ENCODE measurements at regions not wholly inside any gene's neighbourhood (a gene's known extent, or its start where the extent isn't known, plus 50 kb on each side); places are given as distances from the start of the nearest gene placed in this dataset.

DNA sequence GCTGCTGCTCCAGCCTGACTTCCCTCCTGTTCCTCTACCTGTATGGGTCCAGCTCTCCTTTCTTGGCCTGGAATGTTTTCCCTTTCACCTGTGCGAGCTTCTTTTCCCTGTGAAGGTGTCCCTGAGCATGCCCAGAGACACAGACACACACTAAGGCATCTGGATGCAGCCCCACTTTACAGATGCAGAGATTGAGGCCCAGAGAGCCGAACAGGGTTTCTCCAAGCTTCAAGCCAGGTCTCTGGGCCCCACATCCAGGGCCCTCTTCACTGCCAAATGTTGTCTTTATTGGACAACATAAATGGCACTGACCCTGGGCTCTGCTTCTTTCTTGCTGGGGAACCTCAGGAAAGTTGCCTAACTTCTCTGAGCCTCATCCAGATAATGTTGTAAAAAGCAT, 561.6 kb downstream of the MIAT start:
- DNase-seq (ENCODE audit: low read depth in 2 of 2) = no peak

DNA sequence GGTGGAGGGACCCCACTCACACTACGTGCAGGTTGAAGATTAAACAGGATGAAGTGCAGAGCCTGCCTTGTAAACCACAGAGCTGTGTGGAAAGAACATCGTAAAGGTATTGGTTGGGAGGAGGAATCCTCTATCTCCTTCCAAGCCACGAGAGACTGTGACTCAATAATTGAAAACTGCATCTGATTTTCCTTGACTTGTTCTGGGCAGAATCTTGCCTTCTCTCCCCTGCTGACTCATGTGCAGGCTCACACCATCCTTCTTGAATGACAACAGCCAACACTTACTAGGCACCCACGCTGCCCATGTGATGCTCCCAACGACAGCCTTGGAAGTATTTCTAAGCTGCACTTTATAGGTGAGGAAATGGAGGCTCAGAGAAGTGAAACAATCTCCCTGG, 563.0 kb downstream of the MIAT start:
- no peak for DNase-seq (ENCODE audit: low read depth in 2 of 2)

DNA sequence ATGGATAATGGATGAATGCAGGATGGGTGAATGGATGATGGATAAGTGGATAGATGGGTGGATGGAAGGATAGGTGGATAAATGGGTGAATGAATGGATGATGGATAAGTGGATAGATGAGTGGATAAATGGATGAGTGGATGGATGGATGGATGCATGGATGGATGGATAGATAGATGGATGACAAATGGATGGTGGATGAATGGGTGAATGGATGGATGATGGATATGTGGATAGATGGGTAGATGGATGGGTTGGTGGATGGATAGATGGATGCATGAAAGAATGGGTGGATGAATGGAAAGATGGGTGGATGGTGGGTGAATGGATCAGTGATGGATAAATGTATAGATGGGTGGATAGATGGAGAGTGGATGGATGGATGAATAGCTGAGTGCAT, 564.8 kb downstream of the MIAT start:
- no peak for DNase-seq (ENCODE audit: low read depth in 2 of 2)

DNA sequence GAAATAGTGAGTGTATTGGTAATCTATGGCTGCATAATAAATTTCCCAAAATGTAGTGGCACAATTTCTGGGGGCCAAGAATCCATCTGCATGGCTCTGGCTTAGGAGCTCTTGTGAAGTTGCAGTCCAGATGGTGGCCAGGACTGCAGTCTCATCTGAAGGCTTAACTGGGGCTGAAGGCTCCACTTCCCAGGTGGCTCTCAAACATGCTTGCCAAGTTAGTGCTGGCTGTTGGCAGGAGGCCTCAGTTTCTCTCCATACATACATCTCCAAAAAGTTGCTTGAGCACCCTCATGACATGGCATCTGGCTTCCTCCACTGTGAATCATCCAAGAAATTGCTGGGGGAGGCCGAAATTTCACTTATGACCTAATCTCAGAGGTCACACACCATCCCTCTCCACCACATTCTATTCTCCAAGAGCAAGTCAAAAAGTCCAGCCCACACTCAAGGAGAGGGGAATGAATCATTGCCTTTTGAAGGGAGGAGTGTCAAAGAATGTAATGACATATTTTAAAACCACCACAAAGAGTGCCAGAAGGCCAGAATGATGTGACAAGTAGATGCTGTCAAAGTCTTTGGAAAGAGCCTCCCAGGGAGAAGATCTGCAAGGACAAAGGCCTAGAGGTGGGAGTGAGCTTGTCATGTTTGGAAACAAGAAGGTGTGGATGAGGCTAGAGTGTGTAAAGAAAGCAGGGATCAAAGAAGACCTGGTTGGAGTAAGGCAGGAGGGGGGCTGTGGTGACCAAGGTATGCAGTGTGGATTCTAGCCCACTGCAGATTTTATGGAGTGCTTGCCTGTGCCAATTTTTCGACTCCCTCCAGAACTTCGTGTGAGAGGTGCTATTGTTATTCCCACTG, 566.2 kb downstream of the MIAT start:
- no peak for DNase-seq (ENCODE audit: low read depth in 2 of 2)

DNA sequence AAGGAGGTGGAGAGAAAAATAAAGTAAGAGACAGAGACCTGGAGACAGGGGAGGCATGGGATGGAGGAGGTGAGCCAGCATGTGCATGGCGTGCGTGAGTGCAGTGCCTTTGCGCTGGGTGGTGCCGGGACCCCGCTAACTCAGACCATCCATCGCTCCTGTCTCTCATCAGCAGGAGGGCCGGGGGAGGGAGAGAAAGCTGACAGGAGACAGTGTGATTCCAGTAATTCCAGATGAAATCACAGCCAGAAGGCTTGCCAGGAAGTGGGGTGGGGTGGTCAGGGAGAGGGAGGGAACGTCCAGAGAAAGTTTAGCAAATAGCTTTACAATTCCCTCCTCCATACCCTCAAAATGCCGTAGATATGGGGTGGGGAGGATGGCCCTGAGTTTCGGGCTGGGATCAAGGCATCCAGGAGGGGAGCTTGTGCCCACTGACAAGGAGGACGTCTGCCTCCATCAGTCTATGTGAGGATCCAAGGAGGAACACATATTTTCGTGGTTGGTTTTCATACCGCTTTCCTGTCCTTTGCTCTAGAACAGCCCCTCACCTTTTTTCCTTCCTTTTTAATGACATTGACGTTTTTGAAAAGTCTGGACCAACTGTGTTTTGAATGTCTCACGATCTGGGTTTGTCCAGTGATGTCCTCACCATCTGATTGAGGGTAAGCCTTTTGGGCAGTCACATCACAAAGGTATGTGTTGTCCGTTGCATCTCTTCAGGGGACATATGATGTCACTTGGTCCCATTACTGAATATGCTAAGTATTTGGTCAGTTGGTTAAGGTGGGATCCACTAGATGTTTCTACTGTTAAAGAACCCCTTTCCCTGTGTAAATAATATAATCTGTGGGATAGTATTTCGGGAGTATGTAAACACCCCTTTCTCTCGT, 567.3 kb downstream of the MIAT start:
- DNase-seq (ENCODE audit: low read depth in 2 of 2) = no peak

DNA sequence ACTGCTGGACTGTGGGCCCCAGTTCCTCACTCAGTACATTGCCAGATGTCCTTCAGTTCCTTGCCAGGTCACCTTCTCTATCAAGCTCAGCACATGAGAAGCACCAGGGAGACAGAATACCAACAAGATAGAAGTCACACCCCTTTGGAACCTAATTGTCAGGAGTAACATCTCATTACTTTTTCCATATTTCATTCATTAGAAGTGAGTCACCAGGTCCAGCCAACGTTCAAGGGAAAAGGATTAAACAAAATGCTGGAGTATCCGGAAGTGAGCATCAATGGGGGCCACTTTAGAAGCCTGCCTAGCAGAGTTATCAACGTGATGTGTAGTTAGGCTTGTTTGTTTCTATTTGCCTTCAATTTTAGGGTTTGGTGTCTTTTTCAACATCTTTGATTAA, 569.3 kb downstream of the MIAT start:
- DNase-seq (ENCODE audit: low read depth in 2 of 2) = no peak

DNA sequence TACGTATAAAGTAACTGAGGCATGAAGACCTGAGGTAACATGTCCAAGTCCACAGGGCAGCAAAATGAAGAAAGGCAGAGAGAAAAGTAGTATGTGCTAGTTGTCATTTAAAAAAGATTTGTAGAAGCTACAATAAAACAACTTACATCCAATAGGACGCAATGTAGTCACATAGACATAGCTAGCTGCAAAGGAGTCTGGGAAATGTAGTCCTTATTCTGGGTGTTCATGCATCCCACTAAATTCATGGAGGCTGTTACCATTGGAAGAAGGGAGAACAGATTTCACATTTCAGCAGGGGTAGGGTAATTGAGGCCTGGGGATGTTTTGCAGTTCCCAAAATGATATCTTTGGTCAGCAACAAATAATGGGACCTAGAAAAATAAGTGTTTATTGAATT, 571.4 kb downstream of the MIAT start:
- no peak for DNase-seq (ENCODE audit: low read depth in 2 of 2)

DNA sequence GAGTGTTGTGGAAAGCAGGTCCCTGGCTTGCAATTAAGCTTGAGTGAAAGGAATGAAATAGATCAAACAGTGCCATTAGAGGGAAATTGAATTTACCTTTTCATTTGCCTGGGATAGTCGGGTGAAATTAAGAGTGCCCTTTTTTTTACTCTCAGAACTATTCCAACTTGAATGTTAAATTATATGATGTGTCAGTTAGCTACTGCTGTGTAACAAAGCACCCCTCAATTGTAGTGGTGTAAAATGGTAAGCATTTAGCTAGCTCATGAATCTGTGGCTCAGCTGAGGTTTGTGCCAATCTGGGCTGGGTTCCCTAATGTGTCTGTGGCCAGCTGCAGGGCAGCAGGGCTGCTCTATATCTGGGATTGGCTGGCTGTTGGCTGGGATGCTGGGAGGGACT, 571.4 kb downstream of the MN1 start:
- DNase-seq (ENCODE audit: low read depth in 2 of 2) = no peak

DNA sequence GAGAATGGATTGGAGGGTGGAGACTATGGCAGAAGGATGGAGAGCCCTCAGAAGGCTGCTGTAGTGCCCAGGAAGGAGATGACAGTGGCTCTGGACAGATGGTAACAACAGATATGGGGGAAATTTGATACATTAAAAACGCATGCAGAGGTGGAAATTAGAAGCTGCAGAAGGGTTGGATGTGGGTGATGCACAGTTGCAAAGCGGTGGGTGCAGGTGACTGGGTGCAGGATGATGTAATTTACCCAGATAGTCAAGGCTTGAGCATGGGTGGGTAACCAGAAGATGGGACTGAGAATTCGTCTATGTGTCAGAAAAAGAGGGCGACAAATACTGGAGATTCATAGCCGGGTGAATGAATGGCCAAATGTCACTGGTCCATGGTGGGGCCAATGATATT, 570.3 kb downstream of the MN1 start:
- no peak for DNase-seq (ENCODE audit: low read depth in 2 of 2)

DNA sequence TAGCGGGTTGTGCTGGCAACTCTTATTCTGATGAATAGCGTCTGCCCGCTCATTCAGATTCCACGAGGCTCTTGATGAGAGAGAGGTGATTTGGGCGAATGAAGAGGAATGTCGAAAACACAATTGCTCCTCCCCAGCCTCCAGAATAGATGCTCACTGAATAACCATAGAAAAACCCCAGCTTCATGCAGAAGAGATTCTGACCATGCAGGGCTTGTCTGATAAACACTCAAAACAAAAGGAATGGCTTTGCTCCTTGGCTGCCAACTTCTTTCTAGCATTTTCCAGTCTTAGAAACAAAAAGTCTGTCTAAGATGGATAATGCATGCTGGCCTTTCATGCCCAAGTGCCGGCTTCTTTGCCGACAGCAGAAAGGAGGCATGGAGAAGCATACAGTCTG, 569.5 kb downstream of the MN1 start:
- DNase-seq (ENCODE audit: low read depth in 2 of 2) = no peak

DNA sequence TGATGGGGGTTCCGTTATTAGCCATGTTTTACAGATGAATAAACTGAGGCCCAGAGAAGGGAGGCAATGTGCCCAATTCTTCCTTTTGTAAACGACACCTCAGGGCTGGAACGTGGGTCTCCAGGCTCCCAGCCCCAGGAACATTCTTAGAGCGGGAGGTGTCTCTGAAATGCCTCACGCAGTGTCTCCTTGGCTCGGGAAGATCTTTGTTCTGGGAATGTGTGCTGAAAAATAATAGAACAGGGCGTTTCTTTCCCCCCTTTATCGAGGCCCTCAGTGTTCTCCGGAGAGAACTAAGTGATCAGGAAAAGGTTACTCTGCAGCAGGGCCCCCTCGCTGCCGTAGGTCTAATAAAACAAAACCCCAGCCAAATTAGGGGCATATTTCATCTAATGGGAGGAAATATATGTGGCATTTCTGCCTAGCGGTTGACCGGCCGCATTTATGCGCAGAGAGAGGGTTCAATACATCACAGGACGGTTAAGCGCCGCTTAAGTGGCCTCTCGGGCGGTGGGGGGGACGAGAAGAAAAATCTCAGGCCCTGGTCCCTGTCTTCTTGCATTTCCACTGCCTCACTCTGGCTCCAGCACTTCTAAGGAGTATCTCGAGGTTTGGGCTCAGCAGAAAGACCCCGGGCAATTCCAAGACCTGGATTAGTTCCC, 564.3 kb downstream of the MN1 start:
- no peak for DNase-seq (ENCODE audit: low read depth in 2 of 2)

DNA sequence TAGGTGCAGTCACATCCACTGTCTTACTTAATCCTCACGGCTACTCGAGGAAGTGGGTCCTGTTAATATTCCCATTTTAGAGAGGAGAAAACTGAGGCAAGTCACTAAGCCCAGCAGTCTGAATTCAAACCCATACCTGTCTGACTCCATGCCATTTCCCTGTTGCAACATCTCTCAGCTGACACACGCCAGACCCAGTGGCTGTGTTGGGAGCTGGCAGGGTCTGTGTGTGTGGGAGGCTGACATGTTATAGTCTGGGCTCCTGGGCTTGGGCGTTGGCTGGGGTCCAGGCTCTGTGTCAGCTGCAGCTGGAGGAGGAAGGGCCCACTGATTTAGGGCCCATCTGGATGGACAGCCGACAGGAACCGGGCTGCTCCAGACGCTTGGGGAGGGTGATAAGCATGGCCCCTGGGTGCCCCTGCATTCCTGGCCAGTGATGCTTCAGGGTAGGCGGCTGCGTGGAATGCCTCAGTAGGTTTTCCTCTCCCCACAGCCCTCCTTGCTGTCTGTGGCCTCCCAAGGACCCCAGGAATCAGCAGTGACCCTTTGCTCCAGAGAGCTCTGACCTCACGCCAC, 562.5 kb downstream of the MN1 start:
- no peak for DNase-seq (ENCODE audit: low read depth in 2 of 2)

DNA sequence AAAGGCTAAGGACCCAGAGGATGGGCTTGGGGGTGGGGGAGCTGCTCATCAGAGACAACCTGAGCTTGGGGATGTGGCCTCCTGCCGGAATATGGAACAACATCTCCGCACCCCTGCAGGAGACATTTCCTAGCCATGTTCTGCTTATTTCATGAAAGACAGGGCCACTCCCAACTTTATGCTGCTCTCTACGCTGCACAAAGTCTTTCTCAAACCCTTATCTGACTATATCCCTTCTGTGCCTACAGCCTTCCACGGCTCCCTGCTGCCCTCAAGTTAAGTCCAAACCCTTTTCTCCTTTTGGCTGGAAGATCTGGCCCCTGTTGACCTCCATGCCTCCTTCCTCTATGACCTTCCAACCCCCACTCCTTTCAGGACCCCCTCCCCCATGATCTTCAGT, 562.0 kb downstream of the MN1 start:
- DNase-seq (ENCODE audit: low read depth in 2 of 2) = no peak

DNA sequence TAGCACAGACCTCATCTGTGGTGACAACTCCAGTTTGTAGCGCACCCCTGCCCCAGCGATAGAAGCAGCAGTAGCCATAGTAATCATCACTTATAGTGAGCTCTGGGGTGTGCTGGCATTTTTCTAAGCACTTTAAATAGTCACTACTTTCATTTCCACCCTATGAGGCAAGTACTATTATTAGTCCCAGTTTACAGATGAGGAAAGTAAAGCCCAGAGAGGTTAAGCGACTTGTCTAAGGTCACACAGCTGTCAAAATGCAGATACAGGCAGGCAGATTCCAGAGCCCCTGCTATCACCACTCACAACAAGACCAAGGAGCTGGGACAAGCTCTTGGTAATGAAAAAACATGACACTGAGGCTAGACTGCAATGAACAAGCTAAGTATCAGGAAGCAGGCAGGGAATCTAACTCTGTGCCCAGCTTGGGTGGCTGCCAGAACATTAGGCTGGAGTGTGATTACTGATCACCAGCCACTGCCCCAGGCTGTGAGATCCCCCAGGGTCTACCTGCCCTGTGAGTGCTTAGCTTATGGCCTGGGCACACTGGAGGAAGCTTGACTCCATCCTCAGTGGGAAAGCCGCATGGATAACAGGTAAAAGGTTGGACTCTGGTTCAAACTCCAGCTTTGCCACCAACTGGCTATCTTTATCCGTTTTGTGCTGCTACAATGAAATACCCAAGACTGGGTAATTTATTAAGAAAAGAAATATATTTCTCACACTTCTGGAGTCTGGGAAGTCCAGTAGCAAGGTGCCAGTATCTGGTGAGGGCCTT, 561.1 kb downstream of the MN1 start:
- no peak for DNase-seq (ENCODE audit: low read depth in 2 of 2)

DNA sequence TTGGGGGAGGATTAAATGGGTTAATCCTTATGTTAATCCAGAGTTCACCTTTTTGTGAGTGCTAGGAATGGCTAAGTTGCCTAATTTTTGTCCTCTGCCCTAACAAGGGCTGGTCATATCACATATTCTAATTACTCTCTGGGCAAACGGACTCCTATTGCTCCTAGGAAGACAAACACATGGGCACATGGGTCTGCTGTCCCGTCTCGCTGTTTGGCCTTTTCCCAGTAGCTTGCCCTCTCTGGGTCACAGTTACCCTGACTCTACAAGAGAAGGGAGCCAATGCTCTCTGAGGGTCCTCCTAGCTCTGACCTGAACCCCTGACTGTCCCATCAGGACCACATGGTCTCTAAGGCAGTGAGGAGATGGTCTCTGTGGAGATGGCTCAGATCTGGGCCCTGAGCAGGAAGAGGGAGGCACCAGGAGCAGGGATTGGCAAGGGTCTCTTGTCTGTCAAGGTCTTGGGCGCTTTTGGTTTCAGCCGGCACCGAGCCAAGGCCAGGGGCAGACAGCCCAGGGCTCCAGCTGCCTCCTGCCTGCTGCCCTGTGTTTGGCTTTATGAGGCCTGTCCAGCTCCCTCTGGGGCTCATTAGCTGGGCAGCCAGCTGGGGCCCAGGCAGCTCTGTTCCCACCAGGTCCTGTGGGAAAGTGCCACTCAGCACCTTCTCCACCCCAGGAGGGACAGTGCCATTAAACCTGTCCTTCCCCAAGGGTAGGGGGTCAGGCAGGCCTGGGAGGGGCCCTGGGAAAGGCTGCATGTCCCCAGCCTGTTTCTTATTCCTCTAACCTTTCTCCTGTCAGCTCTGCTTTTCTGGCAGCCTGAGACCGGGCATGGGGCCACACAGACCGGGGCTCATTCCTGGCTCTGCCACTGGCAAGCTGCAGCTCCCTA, 559.9 kb downstream of the MN1 start:
- no peak for DNase-seq (ENCODE audit: low read depth in 2 of 2)

DNA sequence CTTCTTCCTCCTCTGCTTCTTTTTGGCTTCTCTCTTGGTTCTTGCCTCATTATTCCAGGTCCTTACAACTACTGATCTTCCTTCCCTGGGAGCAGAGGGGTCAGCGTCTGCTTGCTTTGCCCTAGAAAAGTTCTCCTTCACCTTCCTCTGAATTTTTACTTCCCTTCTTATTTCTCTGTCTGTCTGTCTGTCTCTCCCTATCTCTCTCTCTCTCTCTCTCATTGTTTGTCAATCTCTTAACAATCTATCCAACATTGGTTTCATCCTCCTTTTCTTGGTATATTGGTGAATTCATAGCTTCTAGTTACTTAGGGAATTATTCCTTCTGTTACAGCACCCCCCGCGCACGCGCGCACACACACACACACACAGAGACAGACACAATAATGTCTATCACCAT, 559.1 kb downstream of the MN1 start:
- no peak for DNase-seq (ENCODE audit: low read depth in 2 of 2)

DNA sequence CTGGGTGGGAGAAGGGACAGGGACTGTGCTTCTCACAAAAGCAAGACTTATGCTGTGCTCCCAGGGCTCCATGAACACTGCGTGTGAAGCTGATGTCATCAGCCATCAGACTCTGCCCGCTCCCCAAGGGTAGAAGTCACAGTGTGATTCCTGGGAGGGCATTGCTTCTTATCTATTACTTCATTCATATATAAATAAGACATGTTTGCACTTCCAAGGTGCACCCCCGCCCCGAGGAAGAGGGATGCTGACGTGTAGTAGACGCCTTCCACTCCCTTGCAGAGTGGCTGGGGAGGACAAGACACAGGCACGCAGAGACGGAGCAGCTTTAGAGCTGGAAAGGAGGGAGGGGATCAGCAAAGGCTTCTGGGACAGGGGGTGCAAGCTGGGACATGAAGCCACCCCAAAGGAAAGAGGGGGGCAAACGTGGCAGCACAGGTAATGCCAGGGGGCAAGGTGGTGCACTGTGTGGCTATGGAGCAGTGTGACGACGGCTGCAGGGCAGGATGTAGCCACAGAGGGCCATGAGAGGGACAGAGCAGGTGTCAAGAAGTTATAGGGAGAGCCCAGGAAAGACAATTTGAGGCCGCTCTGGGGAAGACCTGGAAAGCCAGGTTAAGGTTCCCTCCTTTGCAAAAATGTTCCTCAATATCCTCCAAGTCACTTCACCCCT, 558.5 kb downstream of the MN1 start:
- DNase-seq (ENCODE audit: low read depth in 2 of 2) = no peak

DNA sequence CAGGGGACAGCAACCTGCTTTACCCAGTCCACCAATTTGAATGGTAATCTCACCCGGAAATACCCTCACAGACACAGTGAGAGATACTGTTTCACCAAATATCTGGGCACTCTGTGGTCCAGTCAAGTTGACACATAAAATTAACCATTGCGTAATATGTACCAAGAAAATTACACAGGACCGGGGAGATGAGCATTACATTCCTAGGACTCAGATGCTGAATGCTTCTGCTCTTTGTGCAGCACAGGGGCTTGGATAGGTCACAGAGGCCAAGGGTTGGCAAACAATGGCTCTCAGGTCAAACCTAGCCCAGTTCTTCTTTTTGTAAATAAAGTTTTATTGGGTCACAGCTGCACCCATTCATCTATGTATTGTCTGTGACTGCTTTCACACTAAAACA, 557.2 kb downstream of the MN1 start:
- DNase-seq (ENCODE audit: low read depth in 2 of 2) = no peak

DNA sequence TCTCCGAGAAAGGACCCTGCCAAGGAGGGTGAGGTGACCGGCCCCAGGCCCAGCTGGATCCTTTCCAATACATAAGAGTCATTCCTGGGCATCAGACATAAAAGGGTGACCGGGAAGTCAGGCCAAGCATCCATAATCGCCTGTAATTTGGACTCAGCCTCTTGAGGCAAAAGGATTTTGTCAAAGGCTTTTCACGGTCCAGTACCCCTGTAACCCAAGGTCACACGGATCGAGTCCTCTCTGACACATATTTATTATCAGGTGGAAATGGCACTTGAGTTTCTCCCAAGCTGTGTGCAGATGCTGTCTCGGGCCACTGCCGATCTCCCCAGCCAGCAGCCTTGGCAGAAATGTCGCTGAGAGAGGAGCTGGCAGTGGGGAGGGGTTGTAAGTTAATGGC, 556.5 kb downstream of the MN1 start:
- no peak for DNase-seq (ENCODE audit: low read depth in 2 of 2)

DNA sequence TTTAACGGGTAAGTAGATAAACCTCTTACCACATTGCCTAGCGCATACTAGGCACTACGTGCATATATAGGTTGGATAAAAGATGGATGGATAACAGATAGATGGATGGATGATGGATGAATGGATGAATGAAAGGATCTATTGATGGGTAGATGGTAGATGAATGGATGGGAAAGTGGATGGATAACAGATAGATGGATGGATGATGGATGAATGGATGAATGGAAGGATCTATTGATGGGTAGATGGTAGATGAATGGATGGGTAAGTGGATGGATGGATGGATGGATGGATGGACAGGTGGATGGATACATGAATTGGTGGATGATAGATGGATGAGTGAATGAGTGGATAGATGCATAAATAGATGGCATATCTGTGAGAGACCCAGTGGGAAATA, 555.0 kb downstream of the MN1 start:
- no peak for DNase-seq (ENCODE audit: low read depth in 2 of 2)
